Astrocyte (in vitro differentiated cells and primary cell): ENCODE measurements at regions not wholly inside any gene's neighbourhood (a gene's known extent, or its start where the extent isn't known, plus 50 kb on each side); places are given as distances from the start of the nearest gene placed in this dataset.

Experiments used
- DNase-seq: peaks from one replicate; pipeline ENCODE4 v3.0.0-alpha.2; 2010; ENCODE audit warnings: low read depth
- FAIRE-seq: peaks from 2 replicates; lab custom pipeline; 2011; peaks lifted over from hg19 to GRCh38; lab: Jason Lieb, UNC
- H2AFZ ChIP-seq: 2 replicates; pipeline ENCODE4 v1.6.0; 2012; ENCODE audit warnings: low read depth, low read length, inconsistent platforms
- H3K27ac ChIP-seq: 2 replicates; pipeline ENCODE4 v1.5.1; 2011; ENCODE audit warnings: low read depth, low read length, inconsistent platforms
- H3K27me3 ChIP-seq: 2 replicates; pipeline ENCODE4 v1.6.0; 2011; ENCODE audit warnings: low read length, inconsistent platforms; ENCODE audit not compliant: insufficient read depth
- H3K36me3 ChIP-seq: 2 replicates; pipeline ENCODE4 v1.5.1; 2011; ENCODE audit warnings: low read length, inconsistent platforms; ENCODE audit not compliant: insufficient read depth
- H3K4me1 ChIP-seq: 2 replicates; pipeline ENCODE4 v1.5.1; 2011; ENCODE audit warnings: low read length, inconsistent platforms; ENCODE audit not compliant: insufficient read depth
- H3K4me2 ChIP-seq: 2 replicates; pipeline ENCODE4 v1.6.0; 2012; ENCODE audit warnings: low read length, inconsistent platforms
- H3K4me3 ChIP-seq: 2 replicates; pipeline ENCODE4 v1.5.1; 2011; ENCODE audit warnings: low read depth, mild to moderate bottlenecking, low read length, inconsistent platforms; ENCODE audit not compliant: insufficient read depth
- H3K79me2 ChIP-seq: 2 replicates; pipeline ENCODE4 v1.6.0; 2012; ENCODE audit warnings: mild to moderate bottlenecking, low read length, inconsistent platforms; ENCODE audit not compliant: insufficient read depth
- H3K9ac ChIP-seq: 2 replicates; pipeline ENCODE4 v1.6.0; 2012; ENCODE audit warnings: mild to moderate bottlenecking, low read length, inconsistent platforms
- H3K9me3 ChIP-seq: 2 replicates; pipeline ENCODE4 v1.5.1; 2012; ENCODE audit warnings: low read depth, mild to moderate bottlenecking, low read length, inconsistent platforms; ENCODE audit not compliant: insufficient read depth
- H4K20me1 ChIP-seq: 2 replicates; pipeline ENCODE4 v1.6.0; 2012; ENCODE audit warnings: low read length, inconsistent platforms; ENCODE audit not compliant: insufficient read depth
- H3K27ac Mint-ChIP-seq: one replicate; pipeline ENCODE4 v1.8.0; 2021; ENCODE audit warnings: mild to moderate bottlenecking, mixed read lengths; ENCODE audit not compliant: unreplicated experiment
- H3K27me3 Mint-ChIP-seq: one replicate; pipeline ENCODE4 v1.8.0; 2021; ENCODE audit warnings: low read depth, mixed read lengths; ENCODE audit not compliant: unreplicated experiment
- H3K36me3 Mint-ChIP-seq: one replicate; pipeline ENCODE4 v1.8.0; 2021; ENCODE audit warnings: low read depth, mixed read lengths; ENCODE audit not compliant: unreplicated experiment
- H3K4me1 Mint-ChIP-seq: one replicate; pipeline ENCODE4 v1.8.0; 2021; ENCODE audit warnings: low read depth, mixed read lengths; ENCODE audit not compliant: unreplicated experiment
- H3K4me3 Mint-ChIP-seq: one replicate; pipeline ENCODE4 v1.8.0; 2021; ENCODE audit warnings: mild to moderate bottlenecking, moderate library complexity, mixed read lengths; ENCODE audit not compliant: unreplicated experiment
- H3K9me3 Mint-ChIP-seq: one replicate; pipeline ENCODE4 v1.8.0; 2021; ENCODE audit warnings: mild to moderate bottlenecking, mixed read lengths; ENCODE audit not compliant: unreplicated experiment
- EZH2 ChIP-seq: IDR thresholded peaks from 2 replicates; pipeline ENCODE4 v1.6.1; 2012; ENCODE audit warnings: mild to moderate bottlenecking, low read length, inconsistent platforms; ENCODE audit not compliant: insufficient read depth
- TF ChIP-seq, protein P1 (sequence below): IDR thresholded peaks from 2 replicates; pipeline ENCODE4 v1.5.1; 2011; ENCODE audit warnings: low read depth, mild to moderate bottlenecking, inconsistent platforms, low read length, moderate library complexity; ENCODE audit not compliant: insufficient read depth

DNA sequence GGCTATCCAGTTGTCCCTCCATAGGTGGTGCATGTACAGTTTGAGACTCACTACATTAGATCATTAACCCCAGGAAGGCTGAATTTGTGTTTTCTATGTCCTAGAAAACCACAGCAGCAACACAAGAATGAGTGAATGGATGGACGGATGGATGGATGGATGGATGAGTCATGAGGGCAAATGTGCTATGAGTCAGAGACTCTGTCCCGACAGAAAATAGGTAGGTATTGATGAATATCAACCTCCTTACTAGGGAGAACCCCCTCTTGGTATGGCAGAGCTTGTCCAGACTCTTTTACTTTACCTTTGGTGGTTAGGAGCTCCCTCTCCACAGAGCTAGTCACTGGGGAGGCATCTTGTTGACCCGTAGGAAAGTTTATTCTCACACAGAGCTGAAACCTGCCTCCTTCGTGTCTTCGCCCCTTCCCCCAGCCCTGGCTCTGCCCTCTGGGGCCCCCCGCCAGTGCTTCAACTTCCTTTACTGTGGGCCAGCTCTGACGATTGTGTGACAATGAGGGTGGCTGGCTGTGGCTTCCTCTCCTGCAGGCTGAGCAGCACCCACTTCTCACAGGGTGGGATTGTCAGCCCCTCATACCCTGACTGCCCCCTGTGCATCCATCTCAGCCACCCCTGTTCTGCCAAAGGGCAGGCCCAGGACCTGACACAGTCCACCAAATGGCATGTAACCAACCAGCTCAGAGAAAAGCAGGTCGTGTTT, 145.2 kb downstream of the FOXD2 start:
- H3K79me2 ChIP-seq, result no peaks in the 10 kb centered on the region
- H3K27ac ChIP-seq, result no peak overlapping the region
- DNase-seq (no peak), FAIRE-seq (no peak)
- H2AFZ ChIP-seq, result no peak overlapping the region
- no peak overlapping the region for H3K4me3 ChIP-seq
- peaks cover 9% of the 10 kb centered on the region for H3K4me1 ChIP-seq
- H4K20me1 ChIP-seq, result no peaks in the 10 kb centered on the region
- peaks cover 3% of the 10 kb centered on the region for H3K27me3 Mint-ChIP-seq
- no peak overlapping the region for H3K4me3 Mint-ChIP-seq
- peaks cover 10% of the 10 kb centered on the region for H3K27me3 ChIP-seq
- no peak overlapping the region for H3K9ac ChIP-seq
- TF ChIP-seq, protein P1, sequence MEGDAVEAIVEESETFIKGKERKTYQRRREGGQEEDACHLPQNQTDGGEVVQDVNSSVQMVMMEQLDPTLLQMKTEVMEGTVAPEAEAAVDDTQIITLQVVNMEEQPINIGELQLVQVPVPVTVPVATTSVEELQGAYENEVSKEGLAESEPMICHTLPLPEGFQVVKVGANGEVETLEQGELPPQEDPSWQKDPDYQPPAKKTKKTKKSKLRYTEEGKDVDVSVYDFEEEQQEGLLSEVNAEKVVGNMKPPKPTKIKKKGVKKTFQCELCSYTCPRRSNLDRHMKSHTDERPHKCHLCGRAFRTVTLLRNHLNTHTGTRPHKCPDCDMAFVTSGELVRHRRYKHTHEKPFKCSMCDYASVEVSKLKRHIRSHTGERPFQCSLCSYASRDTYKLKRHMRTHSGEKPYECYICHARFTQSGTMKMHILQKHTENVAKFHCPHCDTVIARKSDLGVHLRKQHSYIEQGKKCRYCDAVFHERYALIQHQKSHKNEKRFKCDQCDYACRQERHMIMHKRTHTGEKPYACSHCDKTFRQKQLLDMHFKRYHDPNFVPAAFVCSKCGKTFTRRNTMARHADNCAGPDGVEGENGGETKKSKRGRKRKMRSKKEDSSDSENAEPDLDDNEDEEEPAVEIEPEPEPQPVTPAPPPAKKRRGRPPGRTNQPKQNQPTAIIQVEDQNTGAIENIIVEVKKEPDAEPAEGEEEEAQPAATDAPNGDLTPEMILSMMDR, result no peak
- TF ChIP-seq EZH2, result no peak
- H3K4me1 Mint-ChIP-seq, result peaks cover 32% of the 10 kb centered on the region
- peak overlapping the region; percentile 62 for H3K27ac Mint-ChIP-seq
- H3K4me2 ChIP-seq, result no peak overlapping the region
- peaks cover 3% of the 10 kb centered on the region for H3K36me3 Mint-ChIP-seq
- no peaks in the 10 kb centered on the region for H3K36me3 ChIP-seq
- H3K9me3 ChIP-seq, result no peaks in the 10 kb centered on the region
- H3K9me3 Mint-ChIP-seq, result no peaks in the 10 kb centered on the region

DNA sequence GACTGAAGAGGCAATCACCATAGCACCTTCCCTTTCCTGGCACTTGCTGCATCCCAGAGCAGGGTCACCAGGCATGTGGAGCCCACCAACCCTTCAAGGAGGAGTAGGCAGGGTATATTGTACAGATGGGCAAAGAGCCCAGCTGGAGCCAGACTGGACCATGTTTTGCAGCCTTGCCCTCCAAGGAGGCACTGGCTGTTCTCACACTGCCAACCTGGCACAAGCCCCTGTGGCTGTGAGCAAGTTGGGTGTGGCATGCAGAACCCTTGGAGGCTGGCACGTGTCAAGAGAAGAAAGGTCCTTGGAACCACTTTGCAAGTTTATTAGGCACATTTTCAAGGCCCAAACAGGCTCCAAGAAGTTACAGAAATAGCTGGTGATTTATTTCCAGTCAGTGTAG, 146.4 kb downstream of the FOXD2 start:
- Mint-ChIP-seq H3K4me1 (peaks cover 32% of the 10 kb centered on the region), H3K27ac (no peak overlapping the region), H3K36me3 (peaks cover 3% of the 10 kb centered on the region), H3K9me3 (no peaks in the 10 kb centered on the region), H3K27me3 (peaks cover 3% of the 10 kb centered on the region), H3K4me3 (no peak overlapping the region)
- peaks cover 4% of the 10 kb centered on the region for H3K4me1 ChIP-seq
- H3K27me3 ChIP-seq, result peaks cover 11% of the 10 kb centered on the region
- no peaks in the 10 kb centered on the region for H3K79me2 ChIP-seq
- no peak overlapping the region for H3K27ac ChIP-seq
- TF ChIP-seq, protein P1, result no peak
- TF ChIP-seq EZH2, result no peak
- H3K9ac ChIP-seq, result no peak overlapping the region
- H4K20me1 ChIP-seq, result no peaks in the 10 kb centered on the region
- no peak overlapping the region for H3K4me2 ChIP-seq
- H3K4me3 ChIP-seq, result no peak overlapping the region
- H2AFZ ChIP-seq, result no peak overlapping the region
- DNase-seq, result no peak
- H3K9me3 ChIP-seq, result no peaks in the 10 kb centered on the region
- no peaks in the 10 kb centered on the region for H3K36me3 ChIP-seq
- FAIRE-seq, result no peak

DNA sequence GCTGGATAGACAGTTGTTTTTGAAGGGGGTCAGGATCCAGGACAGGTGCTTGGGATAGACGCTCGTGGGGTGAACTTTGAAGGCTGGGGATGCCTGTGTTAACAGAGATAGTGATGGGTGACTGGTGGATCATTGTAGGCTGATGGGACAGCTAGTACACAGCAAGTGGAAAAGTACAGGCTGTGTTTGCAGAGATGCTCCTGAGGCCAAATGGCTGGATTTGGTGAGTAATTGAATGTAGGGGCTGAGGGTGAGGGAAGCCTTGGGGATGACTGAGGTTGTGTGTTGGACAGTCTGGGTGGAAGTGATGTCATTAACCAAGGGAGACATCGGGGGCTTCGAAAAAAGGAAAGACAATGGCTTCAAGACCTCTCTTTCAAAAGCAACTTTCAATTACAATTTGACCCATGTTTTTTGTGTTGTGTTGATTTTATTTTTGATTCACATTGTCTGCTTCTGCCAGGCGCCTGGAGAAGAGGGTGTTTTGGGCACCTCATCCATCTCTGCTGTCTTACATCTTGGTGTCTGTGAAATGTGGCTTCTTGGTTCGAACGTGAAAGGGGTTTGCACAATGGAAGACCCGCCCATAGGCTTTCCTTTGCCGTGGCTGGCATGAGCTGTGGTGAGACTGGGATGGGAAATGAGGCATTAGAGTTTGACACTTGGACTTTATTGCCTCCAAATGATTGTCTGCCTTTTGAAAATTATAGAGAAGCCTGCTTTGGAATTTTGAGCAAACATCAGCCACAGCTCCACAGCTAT, 147.5 kb downstream of the FOXD2 start:
- DNase-seq, result no peak

More for the DNA sequence above, 147.5 kb downstream of the FOXD2 start:
- no peak for FAIRE-seq
- no peak overlapping the region for H3K27ac ChIP-seq
- peaks cover 4% of the 10 kb centered on the region for H3K4me1 ChIP-seq
- Mint-ChIP-seq H3K9me3 (no peaks in the 10 kb centered on the region), H3K4me1 (peaks cover 32% of the 10 kb centered on the region), H3K27ac (no peak overlapping the region), H3K27me3 (no peaks in the 10 kb centered on the region), H3K36me3 (no peaks in the 10 kb centered on the region), H3K4me3 (no peak overlapping the region)
- no peak overlapping the region for H3K4me2 ChIP-seq
- no peaks in the 10 kb centered on the region for H3K9me3 ChIP-seq
- no peaks in the 10 kb centered on the region for H3K36me3 ChIP-seq
- H2AFZ ChIP-seq, result no peak overlapping the region
- peaks cover 8% of the 10 kb centered on the region for H3K27me3 ChIP-seq
- no peaks in the 10 kb centered on the region for H4K20me1 ChIP-seq
- no peak overlapping the region for H3K4me3 ChIP-seq
- no peaks in the 10 kb centered on the region for H3K79me2 ChIP-seq
- no peak overlapping the region for H3K9ac ChIP-seq
- TF ChIP-seq, protein P1, result no peak
- TF ChIP-seq EZH2, result no peak
